HCT116 (cell line): ENCODE measurements at regions not wholly inside any gene's neighbourhood (a gene's known extent, or its start where the extent isn't known, plus 50 kb on each side); places are given as distances from the start of the nearest gene placed in this dataset.

Source experiments
- ATAC-seq: fragments of 200-7000 bp; cut with Tn5 transposase; 2 replicates; pipeline ENCODE4 v1.9.1; 2020; ENCODE audit warnings: mild to moderate bottlenecking, moderate library complexity
- BruUV-seq: library from RNA; stranded (reverse); fragments of 400-500 nt; replicated peaks from 2 replicates; lab custom pipeline; 2021; lab: Mats Ljungman, UMichigan
- CTCF ChIA-PET: fragments of 300-600 bp; sonication (Branson Sonifier 250); formaldehyde crosslinking; loops from one replicate; lab custom pipeline; 2021; ENCODE audit warnings: antibody characterized with exemption; lab: Charles Lee
- POLR2A ChIA-PET: fragments of 300-600, 350-600 bp; sonication (Branson Sonifier 250); formaldehyde crosslinking; loops from one replicate; lab custom pipeline; 2021; ENCODE audit warnings: antibody characterized with exemption; lab: Charles Lee
- RAD21 ChIA-PET, 2 experiments: fragments of 300-600 bp; sonication (Branson Sonifier 250); formaldehyde crosslinking; loops; one replicate each; lab custom pipeline; 2023; ENCODE audit warnings: low total read pairs in 2 of 2; ENCODE audit not compliant: uncharacterized antibody in 2 of 2, unreplicated experiment in 2 of 2, low non-redundant PET in 1 of 2; lab: Charles Lee
- DNase-seq: peaks from one replicate; pipeline ENCODE4 v3.0.0-alpha.2; 2010; ENCODE audit warnings: low read depth, low spot score
- H2AFZ ChIP-seq: fragments of 200-600 bp; shearing (Covaris generic), sonication (generic); 2 replicates; pipeline ENCODE4 v1.6.1; 2017; ENCODE audit warnings: low read depth, mixed run types, mixed read lengths, antibody characterized with exemption, low read length; ENCODE audit not compliant: poor library complexity, severe bottlenecking
- H3K27ac ChIP-seq: 2 replicates; pipeline ENCODE4 v1.5.1; 2012; ENCODE audit warnings: low read depth, low read length
- H3K27me3 ChIP-seq: fragments of 200-600 bp; sonication (generic); 2 replicates; pipeline ENCODE4 v1.6.1; 2016; ENCODE audit warnings: mixed run types, low read length, mixed read lengths; ENCODE audit not compliant: insufficient read depth
- H3K36me3 ChIP-seq, 2 experiments: fragments of 200-500 bp in 1 of 2; fragments of 200-600 bp in 1 of 2; sonication (Bioruptor generic) in 1 of 2; sonication (generic) in 1 of 2; 2 replicates each; pipeline versions ENCODE4 v1.5.1 to v1.6.1; 2014 to 2016; ENCODE audit warnings: low read length in 2 of 2, inconsistent platforms in 1 of 2, mixed read lengths in 1 of 2, mixed run types in 1 of 2; ENCODE audit not compliant: insufficient read depth in 2 of 2, control insufficient read depth in 1 of 2
- H3K4me1 ChIP-seq, 2 experiments: fragments of 200-600 bp in 1 of 2; sonication (generic) in 1 of 2; 2 replicates each; pipeline versions ENCODE4 v1.5.1 to v1.6.1; 2012 to 2017; ENCODE audit warnings: low read length in 2 of 2, inconsistent platforms in 1 of 2, mild to moderate bottlenecking in 1 of 2, mixed read lengths in 1 of 2, mixed run types in 1 of 2, moderate library complexity in 1 of 2; ENCODE audit not compliant: insufficient read depth in 2 of 2, control insufficient read depth in 1 of 2
- H3K4me2 ChIP-seq: fragments of 200-600 bp; sonication (generic); 2 replicates; pipeline ENCODE4 v1.6.1; 2017; ENCODE audit warnings: mixed run types, low read length, mixed read lengths
- H3K4me3 ChIP-seq, 2 experiments: fragments of 200-600 bp in 1 of 2; sonication (generic) in 1 of 2; replicated peaks in 1 of 2; 2 replicates each; pipeline ENCODE4 v1.5.1; 2011 to 2016; ENCODE audit warnings: low read length in 2 of 2, control low read depth in 1 of 2, low read depth in 1 of 2, mild to moderate bottlenecking in 1 of 2, mixed read lengths in 1 of 2, mixed run types in 1 of 2
- H3K79me2 ChIP-seq: fragments of 200-600 bp; sonication (generic); 2 replicates; pipeline ENCODE4 v1.6.1; 2017; ENCODE audit warnings: mild to moderate bottlenecking, mixed run types, low read length, moderate library complexity, mixed read lengths; ENCODE audit not compliant: insufficient read depth
- H3K9ac ChIP-seq: fragments of 200-600 bp; sonication (generic); 2 replicates; pipeline ENCODE4 v1.6.1; 2016; ENCODE audit warnings: low read length, mixed read lengths
- H3K9me2 ChIP-seq: fragments of 200-600 bp; sonication (generic), shearing (Covaris generic); 2 replicates; pipeline ENCODE4 v1.6.1; 2017; ENCODE audit warnings: mixed run types, mild to moderate bottlenecking, moderate library complexity; ENCODE audit not compliant: insufficient read depth
- H3K9me3 ChIP-seq, 2 experiments: fragments of 200-500 bp in 1 of 2; fragments of 200-600 bp in 1 of 2; sonication (Bioruptor generic) in 1 of 2; sonication (generic) in 1 of 2; 2 replicates each; pipeline ENCODE4 v1.6.1; 2014 to 2017; ENCODE audit warnings: low read length in 2 of 2, mixed read lengths in 2 of 2, inconsistent platforms in 1 of 2, low read depth in 1 of 2, mild to moderate bottlenecking in 1 of 2, mixed run types in 1 of 2, moderate library complexity in 1 of 2; ENCODE audit not compliant: control insufficient read depth in 1 of 2, insufficient read depth in 1 of 2
- H4K20me1 ChIP-seq: fragments of 200-600 bp; sonication (generic), shearing (Covaris generic); 2 replicates; pipeline ENCODE4 v1.6.1; 2017; ENCODE audit warnings: mixed run types, mild to moderate bottlenecking, moderate library complexity; ENCODE audit not compliant: insufficient read depth
- CEBPB ChIP-seq: IDR thresholded peaks from 2 replicates; pipeline ENCODE4 v1.6.1; 2012; ENCODE audit warnings: low read depth
- EGR1 ChIP-seq: IDR thresholded peaks from 2 replicates; pipeline ENCODE4 v1.6.1; 2012; ENCODE audit warnings: low read depth
- ELF1 ChIP-seq: IDR thresholded peaks from 2 replicates; pipeline ENCODE4 v1.6.1; 2012; ENCODE audit warnings: low read depth, borderline replicate concordance
- FOSL1 ChIP-seq: IDR thresholded peaks from 2 replicates; pipeline ENCODE4 v1.6.1; 2012; ENCODE audit warnings: low read depth
- POLR2A ChIP-seq: IDR thresholded peaks from 2 replicates; pipeline ENCODE4 v1.7.0; 2011; ENCODE audit warnings: borderline replicate concordance; ENCODE audit not compliant: insufficient read depth, insufficient read length; ENCODE audit errors: extremely low read depth
- POLR2AphosphoS5 ChIP-seq: IDR thresholded peaks from 2 replicates; pipeline ENCODE4 v1.6.1; 2011; ENCODE audit warnings: mild to moderate bottlenecking, low read depth, low read length, moderate library complexity
- RAD21 ChIP-seq: IDR thresholded peaks from 2 replicates; pipeline ENCODE4 v1.6.1; 2012; ENCODE audit warnings: low read depth, mild to moderate bottlenecking
- SIN3A ChIP-seq: IDR thresholded peaks from 2 replicates; pipeline ENCODE4 v1.6.1; 2012; ENCODE audit warnings: low read depth
- SP1 ChIP-seq: IDR thresholded peaks from 2 replicates; pipeline ENCODE4 v1.6.1; 2012; ENCODE audit warnings: low read depth
- TCF7L2 ChIP-seq: IDR thresholded peaks from 2 replicates; pipeline ENCODE4 v1.7.0; 2011; ENCODE audit warnings: borderline replicate concordance, inconsistent platforms; ENCODE audit not compliant: insufficient read depth, insufficient read length; ENCODE audit errors: extremely low read depth
- ZFX ChIP-seq: fragments of 450-650 bp; IDR thresholded peaks from 2 replicates; pipeline ENCODE4 v1.6.1; 2017
- ZNF274 ChIP-seq: fragments of 200-500 bp; sonication (Bioruptor generic); IDR thresholded peaks from 2 replicates; pipeline ENCODE4 v1.6.1; 2014; ENCODE audit warnings: mild to moderate bottlenecking, low read depth, low read length, inconsistent platforms
- intact Hi-C: fragments of 100-400 bp; cut with micrococcal nuclease; formaldehyde crosslinking; loops from 2 replicates; pipeline ENCODE4 v1.10.0; 2022
- TF ChIP-seq, protein P1 (sequence below): IDR thresholded peaks from 2 replicates; pipeline ENCODE4 v1.6.1; 2012
- TF ChIP-seq, protein P2 (sequence below): IDR thresholded peaks from 2 replicates; pipeline ENCODE4 v1.6.1; 2011; ENCODE audit warnings: mild to moderate bottlenecking, low read length, moderate library complexity; ENCODE audit not compliant: insufficient replicate concordance; ENCODE audit errors: extremely low read depth
- TF ChIP-seq, protein P3 (sequence below): IDR thresholded peaks from 2 replicates; pipeline ENCODE4 v1.6.1; 2012

DNA sequence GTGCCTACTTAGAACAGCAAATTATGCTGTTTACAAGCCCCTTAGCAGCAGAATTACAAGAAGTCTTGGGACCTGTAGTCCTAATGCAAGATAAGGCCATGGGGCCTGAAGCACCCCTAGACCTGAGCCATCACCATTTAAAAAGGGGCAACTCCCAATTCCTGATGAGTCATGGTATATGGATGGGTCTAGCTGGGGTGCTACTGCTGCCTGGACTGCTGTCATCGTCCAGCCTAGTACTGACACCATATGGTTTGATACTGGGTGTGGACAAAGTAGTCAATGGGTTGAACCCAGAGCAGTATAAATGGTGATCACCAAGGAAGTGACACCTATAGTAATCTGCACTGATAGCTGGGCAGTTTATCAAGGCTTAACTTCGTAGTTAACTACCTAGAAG is 450.0 kb downstream of the IPMK start:
- ChIA-PET CTCF (no interaction called here), POLR2A (no interaction called here), RAD21 (no interaction called here)
- H3K9me2 ChIP-seq, result no peaks in the 10 kb centered on the region
- no peak overlapping the region for H3K27ac ChIP-seq
- no peaks in the 10 kb centered on the region for H4K20me1 ChIP-seq
- H2AFZ ChIP-seq, result no peak overlapping the region
- no peaks in the 10 kb centered on the region for H3K36me3 ChIP-seq
- peaks cover 0 to 9% of the 10 kb centered on the region in 2 experiments; a peak in 2 of 4 replicates for H3K9me3 ChIP-seq
- ATAC-seq (no peak), DNase-seq (no peak)
- no peaks in the 10 kb centered on the region for H3K79me2 ChIP-seq
- TF ChIP-seq, protein P1, sequence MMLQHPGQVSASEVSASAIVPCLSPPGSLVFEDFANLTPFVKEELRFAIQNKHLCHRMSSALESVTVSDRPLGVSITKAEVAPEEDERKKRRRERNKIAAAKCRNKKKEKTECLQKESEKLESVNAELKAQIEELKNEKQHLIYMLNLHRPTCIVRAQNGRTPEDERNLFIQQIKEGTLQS, result no peak
- TF ChIP-seq CEBPB, result no peak
- TF ChIP-seq SP1, result no peak
- H3K4me2 ChIP-seq, result no peak overlapping the region
- BruUV-seq, result no TSS peak
- intact Hi-C loops, result no loop called here
- no peak overlapping the region for H3K9ac ChIP-seq
- H3K4me3 ChIP-seq, result no peak overlapping the region
- H3K27me3 ChIP-seq, result no peaks in the 10 kb centered on the region
- no peaks in the 10 kb centered on the region for H3K4me1 ChIP-seq

DNA sequence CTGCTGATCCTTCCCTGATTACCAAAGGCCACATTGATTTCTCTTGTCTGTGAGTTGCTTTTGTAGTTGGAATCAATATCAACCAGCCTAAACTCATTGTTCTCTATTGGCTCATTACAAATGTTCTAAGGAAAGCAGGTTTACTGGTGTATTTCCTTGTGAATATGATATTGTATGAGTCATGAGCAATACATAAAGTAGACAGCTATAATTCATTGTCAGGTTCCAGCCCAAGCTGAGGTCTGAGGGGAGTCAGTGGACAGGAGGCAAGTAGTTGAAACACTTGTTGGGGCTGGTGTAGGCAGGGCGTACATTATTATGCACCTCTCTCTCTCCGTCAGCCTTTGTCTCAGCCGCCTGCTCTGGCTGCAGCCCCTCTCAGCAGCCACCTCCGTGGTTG is 451.7 kb downstream of the IPMK start:
- no peaks in the 10 kb centered on the region for H3K36me3 ChIP-seq
- H3K27ac ChIP-seq, result no peak overlapping the region
- H4K20me1 ChIP-seq, result no peaks in the 10 kb centered on the region
- no TSS peak for BruUV-seq
- no peaks in the 10 kb centered on the region for H3K79me2 ChIP-seq
- peaks cover 0 to 9% of the 10 kb centered on the region in 2 experiments; a peak in 2 of 4 replicates for H3K9me3 ChIP-seq
- no peaks in the 10 kb centered on the region for H3K9me2 ChIP-seq
- POLR2A ChIA-PET, result no interaction called here
- no peak overlapping the region for H3K4me3 ChIP-seq
- RAD21 ChIA-PET, result no interaction called here
- H3K27me3 ChIP-seq, result no peaks in the 10 kb centered on the region
- H3K9ac ChIP-seq, result no peak overlapping the region
- DNase-seq (no peak), ATAC-seq (no peak)
- no peak overlapping the region for H2AFZ ChIP-seq
- no peak overlapping the region for H3K4me2 ChIP-seq
- TF ChIP-seq, protein P2, sequence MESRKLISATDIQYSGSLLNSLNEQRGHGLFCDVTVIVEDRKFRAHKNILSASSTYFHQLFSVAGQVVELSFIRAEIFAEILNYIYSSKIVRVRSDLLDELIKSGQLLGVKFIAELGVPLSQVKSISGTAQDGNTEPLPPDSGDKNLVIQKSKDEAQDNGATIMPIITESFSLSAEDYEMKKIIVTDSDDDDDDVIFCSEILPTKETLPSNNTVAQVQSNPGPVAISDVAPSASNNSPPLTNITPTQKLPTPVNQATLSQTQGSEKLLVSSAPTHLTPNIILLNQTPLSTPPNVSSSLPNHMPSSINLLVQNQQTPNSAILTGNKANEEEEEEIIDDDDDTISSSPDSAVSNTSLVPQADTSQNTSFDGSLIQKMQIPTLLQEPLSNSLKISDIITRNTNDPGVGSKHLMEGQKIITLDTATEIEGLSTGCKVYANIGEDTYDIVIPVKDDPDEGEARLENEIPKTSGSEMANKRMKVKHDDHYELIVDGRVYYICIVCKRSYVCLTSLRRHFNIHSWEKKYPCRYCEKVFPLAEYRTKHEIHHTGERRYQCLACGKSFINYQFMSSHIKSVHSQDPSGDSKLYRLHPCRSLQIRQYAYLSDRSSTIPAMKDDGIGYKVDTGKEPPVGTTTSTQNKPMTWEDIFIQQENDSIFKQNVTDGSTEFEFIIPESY, result no peak
- TF ChIP-seq RAD21 (no peak), CEBPB (no peak), POLR2AphosphoS5 (no peak), ZFX (no peak), POLR2A (no peak), EGR1 (no peak), FOSL1 (no peak), TCF7L2 (no peak), ELF1 (no peak), SIN3A (no peak), ZNF274 (no peak)
- TF ChIP-seq, protein P3, sequence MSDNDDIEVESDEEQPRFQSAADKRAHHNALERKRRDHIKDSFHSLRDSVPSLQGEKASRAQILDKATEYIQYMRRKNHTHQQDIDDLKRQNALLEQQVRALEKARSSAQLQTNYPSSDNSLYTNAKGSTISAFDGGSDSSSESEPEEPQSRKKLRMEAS, result no peak
- CTCF ChIA-PET, result no interaction called here
- intact Hi-C loops, result no loop called here
- H3K4me1 ChIP-seq, result no peaks in the 10 kb centered on the region
